ENCODE measurements at regions not wholly inside any gene's neighbourhood (a gene's known extent, or its start where the extent isn't known, plus 50 kb on each side); places are given as distances from the start of the nearest gene placed in this dataset.

DNA sequence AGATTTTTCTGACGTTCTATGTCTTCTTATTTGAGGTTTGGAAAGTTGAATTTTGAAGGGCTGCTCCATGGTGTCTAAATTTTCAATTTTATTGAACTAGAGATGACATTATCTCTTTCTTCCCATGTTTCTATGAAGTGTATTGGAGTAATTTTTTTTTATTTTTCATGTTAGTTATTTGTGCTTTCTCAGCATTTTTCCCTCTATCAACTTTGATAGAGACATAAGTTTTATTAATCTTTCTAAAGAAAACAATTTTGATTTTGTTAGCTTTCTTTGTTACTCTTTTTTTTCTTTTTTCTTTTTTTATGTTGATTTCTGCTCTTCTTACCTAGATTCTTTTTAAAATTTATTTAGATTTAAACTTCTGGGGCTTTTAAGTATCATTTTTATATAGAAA lies 1694.8 kb downstream of the PCDH9 start:
- no peak for TF ChIP-seq SIN3A (IDR thresholded peaks at IDR 0.05; ENCODE audit: low read depth)
- no peak for TF ChIP-seq ZNF274 (IDR thresholded peaks at IDR 0.05; ENCODE audit: low read depth, low read length)
- TF ChIP-seq, protein P1, sequence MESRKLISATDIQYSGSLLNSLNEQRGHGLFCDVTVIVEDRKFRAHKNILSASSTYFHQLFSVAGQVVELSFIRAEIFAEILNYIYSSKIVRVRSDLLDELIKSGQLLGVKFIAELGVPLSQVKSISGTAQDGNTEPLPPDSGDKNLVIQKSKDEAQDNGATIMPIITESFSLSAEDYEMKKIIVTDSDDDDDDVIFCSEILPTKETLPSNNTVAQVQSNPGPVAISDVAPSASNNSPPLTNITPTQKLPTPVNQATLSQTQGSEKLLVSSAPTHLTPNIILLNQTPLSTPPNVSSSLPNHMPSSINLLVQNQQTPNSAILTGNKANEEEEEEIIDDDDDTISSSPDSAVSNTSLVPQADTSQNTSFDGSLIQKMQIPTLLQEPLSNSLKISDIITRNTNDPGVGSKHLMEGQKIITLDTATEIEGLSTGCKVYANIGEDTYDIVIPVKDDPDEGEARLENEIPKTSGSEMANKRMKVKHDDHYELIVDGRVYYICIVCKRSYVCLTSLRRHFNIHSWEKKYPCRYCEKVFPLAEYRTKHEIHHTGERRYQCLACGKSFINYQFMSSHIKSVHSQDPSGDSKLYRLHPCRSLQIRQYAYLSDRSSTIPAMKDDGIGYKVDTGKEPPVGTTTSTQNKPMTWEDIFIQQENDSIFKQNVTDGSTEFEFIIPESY (IDR thresholded peaks at IDR 0.05; ENCODE audit: extremely low read depth, insufficient replicate concordance, low read length): no peak
- TF ChIP-seq ELF1 (IDR thresholded peaks at IDR 0.05; ENCODE audit: borderline replicate concordance, low read depth): no peak
- Histone ChIP-seq H3K4me2 (ENCODE audit: low read length) (no peak overlapping the region), H3K4me1 (ENCODE audit: control insufficient read depth in 1 of 2, insufficient read depth in 2 of 2, low read length in 2 of 2) (no peaks in the 10 kb centered on the region), H3K27me3 (ENCODE audit: insufficient read depth, low read length) (no peaks in the 10 kb centered on the region), H3K4me3 (replicated peaks in 1 of 2; ENCODE audit: low read depth in 1 of 2, low read length in 2 of 2) (no peak overlapping the region), H3K27ac (ENCODE audit: low read depth, low read length) (no peak overlapping the region), H2AFZ (ENCODE audit: low read depth, low read length, poor library complexity, severe bottlenecking) (peak overlapping the region; percentile 1), H3K9me3 (ENCODE audit: control insufficient read depth in 1 of 2, insufficient read depth in 1 of 2, low read depth in 1 of 2, low read length in 2 of 2) (no peaks in the 10 kb centered on the region), H3K36me3 (ENCODE audit: control insufficient read depth in 1 of 2, insufficient read depth in 2 of 2, low read length in 2 of 2) (no peaks in the 10 kb centered on the region), H3K79me2 (ENCODE audit: insufficient read depth, low read length) (no peaks in the 10 kb centered on the region), H4K20me1 (ENCODE audit: insufficient read depth) (no peaks in the 10 kb centered on the region), H3K9ac (ENCODE audit: low read length) (no peak overlapping the region), H3K9me2 (ENCODE audit: insufficient read depth) (no peaks in the 10 kb centered on the region)
- ChIA-PET RAD21 (ENCODE audit: low non-redundant PET in 1 of 2, low total read pairs in 2 of 2, uncharacterized antibody in 2 of 2, unreplicated experiment in 2 of 2) (no interaction called here), POLR2A (no interaction called here), CTCF (no interaction called here)
- no TSS peak for BruUV-seq (replicated peaks)
- intact Hi-C loops (cut with micrococcal nuclease): no loop called here
- ATAC-seq: no peak
- no peak for DNase-seq (ENCODE audit: low read depth, low spot score)

DNA sequence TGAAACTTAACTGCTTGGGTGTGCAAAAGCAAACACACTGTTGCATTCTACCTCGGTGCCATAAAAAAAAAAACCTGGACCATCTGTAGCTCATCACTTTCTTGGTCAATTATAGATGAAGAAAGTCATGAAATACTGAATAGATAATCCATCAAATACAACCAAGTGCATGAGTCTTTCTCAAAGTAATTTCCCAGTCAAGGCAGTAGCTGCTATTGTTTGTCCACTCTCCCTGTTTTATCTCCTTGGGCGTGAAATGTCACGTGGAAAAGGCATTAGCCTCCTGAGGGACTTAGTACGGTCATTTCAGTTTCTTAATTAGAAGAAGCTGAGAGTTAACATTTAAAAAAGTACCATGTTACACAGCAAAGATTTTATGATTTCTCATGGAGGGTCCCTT lies 1697.9 kb downstream of the PCDH9 start:
- Histone ChIP-seq H3K4me3 (replicated peaks in 1 of 2; ENCODE audit: low read depth in 1 of 2, low read length in 2 of 2) (no peak overlapping the region), H4K20me1 (ENCODE audit: insufficient read depth) (no peaks in the 10 kb centered on the region), H3K36me3 (ENCODE audit: control insufficient read depth in 1 of 2, insufficient read depth in 2 of 2, low read length in 2 of 2) (no peaks in the 10 kb centered on the region), H2AFZ (ENCODE audit: low read depth, low read length, poor library complexity, severe bottlenecking) (no peak overlapping the region), H3K9ac (ENCODE audit: low read length) (no peak overlapping the region), H3K9me2 (ENCODE audit: insufficient read depth) (no peaks in the 10 kb centered on the region), H3K9me3 (ENCODE audit: control insufficient read depth in 1 of 2, insufficient read depth in 1 of 2, low read depth in 1 of 2, low read length in 2 of 2) (no peaks in the 10 kb centered on the region), H3K4me1 (ENCODE audit: control insufficient read depth in 1 of 2, insufficient read depth in 2 of 2, low read length in 2 of 2) (no peaks in the 10 kb centered on the region), H3K4me2 (ENCODE audit: low read length) (no peak overlapping the region), H3K27me3 (ENCODE audit: insufficient read depth, low read length) (no peaks in the 10 kb centered on the region), H3K27ac (ENCODE audit: low read depth, low read length) (no peak overlapping the region), H3K79me2 (ENCODE audit: insufficient read depth, low read length) (no peaks in the 10 kb centered on the region)
- CTCF ChIA-PET: no interaction called here
- DNase-seq (ENCODE audit: low read depth, low spot score): no peak
- ATAC-seq: no peak
- RAD21 ChIA-PET (ENCODE audit: low non-redundant PET in 1 of 2, low total read pairs in 2 of 2, uncharacterized antibody in 2 of 2, unreplicated experiment in 2 of 2): no interaction called here
- intact Hi-C loops (cut with micrococcal nuclease): no loop called here
- POLR2A ChIA-PET: no interaction called here
- no TSS peak for BruUV-seq (replicated peaks)
- no peak for TF ChIP-seq SRF (IDR thresholded peaks at IDR 0.05; ENCODE audit: low read depth)
- no peak for TF ChIP-seq ZNF274 (IDR thresholded peaks at IDR 0.05; ENCODE audit: low read depth, low read length)
- TF ChIP-seq, protein P2, sequence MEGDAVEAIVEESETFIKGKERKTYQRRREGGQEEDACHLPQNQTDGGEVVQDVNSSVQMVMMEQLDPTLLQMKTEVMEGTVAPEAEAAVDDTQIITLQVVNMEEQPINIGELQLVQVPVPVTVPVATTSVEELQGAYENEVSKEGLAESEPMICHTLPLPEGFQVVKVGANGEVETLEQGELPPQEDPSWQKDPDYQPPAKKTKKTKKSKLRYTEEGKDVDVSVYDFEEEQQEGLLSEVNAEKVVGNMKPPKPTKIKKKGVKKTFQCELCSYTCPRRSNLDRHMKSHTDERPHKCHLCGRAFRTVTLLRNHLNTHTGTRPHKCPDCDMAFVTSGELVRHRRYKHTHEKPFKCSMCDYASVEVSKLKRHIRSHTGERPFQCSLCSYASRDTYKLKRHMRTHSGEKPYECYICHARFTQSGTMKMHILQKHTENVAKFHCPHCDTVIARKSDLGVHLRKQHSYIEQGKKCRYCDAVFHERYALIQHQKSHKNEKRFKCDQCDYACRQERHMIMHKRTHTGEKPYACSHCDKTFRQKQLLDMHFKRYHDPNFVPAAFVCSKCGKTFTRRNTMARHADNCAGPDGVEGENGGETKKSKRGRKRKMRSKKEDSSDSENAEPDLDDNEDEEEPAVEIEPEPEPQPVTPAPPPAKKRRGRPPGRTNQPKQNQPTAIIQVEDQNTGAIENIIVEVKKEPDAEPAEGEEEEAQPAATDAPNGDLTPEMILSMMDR (IDR thresholded peaks at IDR 0.05 in 2 of 3, conservative IDR thresholded peaks at IDR 0.05 in 1 of 3; ENCODE audit: borderline replicate concordance in 1 of 3, insufficient read depth in 1 of 3, low read depth in 2 of 3, low read length in 2 of 3): no peak
- TF ChIP-seq FOSL1 (IDR thresholded peaks at IDR 0.05; ENCODE audit: low read depth): no peak
- no peak for TF ChIP-seq YY1 (IDR thresholded peaks at IDR 0.05; ENCODE audit: extremely low read depth, insufficient replicate concordance, low read depth, low read length)
- no peak for TF ChIP-seq EZH2phosphoT487 (IDR thresholded peaks at IDR 0.05; ENCODE audit: borderline replicate concordance)
- TF ChIP-seq CEBPB (IDR thresholded peaks at IDR 0.05; ENCODE audit: low read depth): no peak
- TF ChIP-seq, protein P3, sequence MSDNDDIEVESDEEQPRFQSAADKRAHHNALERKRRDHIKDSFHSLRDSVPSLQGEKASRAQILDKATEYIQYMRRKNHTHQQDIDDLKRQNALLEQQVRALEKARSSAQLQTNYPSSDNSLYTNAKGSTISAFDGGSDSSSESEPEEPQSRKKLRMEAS (IDR thresholded peaks at IDR 0.05): no peak
- TF ChIP-seq RAD21 (IDR thresholded peaks at IDR 0.05; ENCODE audit: low read depth): no peak
- no peak for TF ChIP-seq ZFX (IDR thresholded peaks at IDR 0.05)
- TF ChIP-seq JUND (IDR thresholded peaks at IDR 0.05): no peak
- TF ChIP-seq SIN3A (IDR thresholded peaks at IDR 0.05; ENCODE audit: low read depth): no peak
- no peak for TF ChIP-seq EGR1 (IDR thresholded peaks at IDR 0.05; ENCODE audit: low read depth)
- TF ChIP-seq ELF1 (IDR thresholded peaks at IDR 0.05; ENCODE audit: borderline replicate concordance, low read depth): no peak
- no peak for TF ChIP-seq TCF7L2 (IDR thresholded peaks at IDR 0.05; ENCODE audit: borderline replicate concordance, extremely low read depth, insufficient read depth, insufficient read length)

All from HCT116 (cell line).